WTC11 (cell line): ENCODE measurements at regions not wholly inside any gene's neighbourhood (a gene's known extent, or its start where the extent isn't known, plus 50 kb on each side); places are given as distances from the start of the nearest gene placed in this dataset.

Experiments used
- ATAC-seq: fragments of 200-7000 bp; cut with Tn5 transposase; 2 replicates; pipeline ENCODE4 v1.10.0; 2021; ENCODE audit warnings: mild to moderate bottlenecking, moderate library complexity
- CTCF ChIA-PET: fragments of 300-600 bp; sonication (Branson Sonifier 250); formaldehyde crosslinking; loops from one replicate; lab custom pipeline; 2021; ENCODE audit warnings: antibody characterized with exemption; lab: Charles Lee
- POLR2A ChIA-PET: fragments of 350-600 bp; sonication (Branson Sonifier 250); formaldehyde crosslinking; loops from one replicate; lab custom pipeline; 2021; ENCODE audit warnings: antibody characterized with exemption; lab: Charles Lee
- DNase-seq: peaks from one replicate; pipeline ENCODE4 v3.0.0; 2021; ENCODE audit warnings: low spot score
- H3K27ac Mint-ChIP-seq: 2 replicates; pipeline ENCODE4 v1.8.0; 2021; ENCODE audit warnings: mixed read lengths
- H3K27me3 Mint-ChIP-seq: 2 replicates; pipeline ENCODE4 v1.8.0; 2021; ENCODE audit warnings: low read depth, mild to moderate bottlenecking, moderate library complexity, mixed read lengths
- H3K36me3 Mint-ChIP-seq: 2 replicates; pipeline ENCODE4 v1.8.0; 2021; ENCODE audit warnings: mixed read lengths
- H3K4me1 Mint-ChIP-seq: 2 replicates; pipeline ENCODE4 v1.8.0; 2022; ENCODE audit warnings: mixed read lengths
- H3K4me3 Mint-ChIP-seq: 2 replicates; pipeline ENCODE4 v1.8.0; 2021; ENCODE audit warnings: mild to moderate bottlenecking, moderate library complexity, mixed read lengths
- H3K9me3 Mint-ChIP-seq: 2 replicates; pipeline ENCODE4 v1.8.0; 2021; ENCODE audit warnings: mixed read lengths
- AR ChIP-seq: fragments of 250-450 bp; sonication (Bioruptor Pico); IDR thresholded peaks from 2 replicates; pipeline ENCODE4 v1.9.0; 2021; ENCODE audit warnings: mild to moderate bottlenecking
- CBFB ChIP-seq: sonication (generic); formaldehyde crosslinking; IDR thresholded peaks from 2 replicates; pipeline ENCODE4 v1.8.1; 2022; ENCODE audit warnings: mild to moderate bottlenecking, low read depth, missing genetic modification reagents
- FOXJ3 ChIP-seq: sonication (generic); formaldehyde crosslinking; IDR thresholded peaks from 2 replicates; pipeline ENCODE4 v1.9.0; 2021; ENCODE audit warnings: missing genetic modification reagents, mild to moderate bottlenecking, borderline replicate concordance
- FOXP1 ChIP-seq: sonication (generic); formaldehyde crosslinking; IDR thresholded peaks from 2 replicates; pipeline ENCODE4 v1.8.0; 2022; ENCODE audit warnings: missing genetic modification reagents, mild to moderate bottlenecking, moderate library complexity, borderline replicate concordance
- NFE2L1 ChIP-seq: sonication (generic); formaldehyde crosslinking; IDR thresholded peaks from 2 replicates; pipeline ENCODE4 v1.8.1; 2023; ENCODE audit warnings: missing genetic modification reagents
- NFYB ChIP-seq: sonication (generic); formaldehyde crosslinking; conservative IDR thresholded peaks from 2 replicates; pipeline ENCODE4 v1.8.0; 2022; ENCODE audit warnings: low read depth, missing genetic modification reagents
- OVOL2 ChIP-seq: fragments of 250-450 bp; sonication (Bioruptor Pico); IDR thresholded peaks from 2 replicates; pipeline ENCODE4 v1.9.0; 2021; ENCODE audit warnings: mild to moderate bottlenecking, borderline replicate concordance
- PRRX2 ChIP-seq: fragments of 250-450 bp; sonication (Bioruptor Pico); IDR thresholded peaks from 2 replicates; pipeline ENCODE4 v1.8.0; 2021; ENCODE audit warnings: mild to moderate bottlenecking
- TCF7 ChIP-seq: sonication (generic); formaldehyde crosslinking; IDR thresholded peaks from 2 replicates; pipeline ENCODE4 v1.8.0; 2022; ENCODE audit warnings: mild to moderate bottlenecking, low read depth, missing genetic modification reagents, moderate library complexity
- TEAD4 ChIP-seq: sonication (generic); formaldehyde crosslinking; IDR thresholded peaks from 2 replicates; pipeline ENCODE4 v1.8.0; 2022; ENCODE audit warnings: mild to moderate bottlenecking, missing genetic modification reagents
- TP53 ChIP-seq: sonication (generic); formaldehyde crosslinking; IDR thresholded peaks from 2 replicates; pipeline ENCODE4 v1.8.1; 2023; ENCODE audit warnings: mild to moderate bottlenecking, missing genetic modification reagents
- ZNF317 ChIP-seq: sonication (generic); formaldehyde crosslinking; IDR thresholded peaks from 2 replicates; pipeline ENCODE4 v1.8.1; 2023; ENCODE audit warnings: low read depth, mild to moderate bottlenecking, moderate library complexity, missing genetic modification reagents, borderline replicate concordance
- ZNF396 ChIP-seq: fragments of 250-450 bp; sonication (Bioruptor Pico); IDR thresholded peaks from 2 replicates; pipeline ENCODE4 v1.8.0; 2021; ENCODE audit warnings: mild to moderate bottlenecking, moderate library complexity, borderline replicate concordance
- ZNF423 ChIP-seq: fragments of 250-450 bp; sonication (Bioruptor Pico); IDR thresholded peaks from 2 replicates; pipeline ENCODE4 v2.1.2; 2022; ENCODE audit warnings: mild to moderate bottlenecking, moderate library complexity
- ZNF512 ChIP-seq: sonication (generic); formaldehyde crosslinking; IDR thresholded peaks from 2 replicates; pipeline ENCODE4 v1.8.1; 2022; ENCODE audit warnings: missing genetic modification reagents, borderline replicate concordance
- TF ChIP-seq, protein P1 (sequence below): fragments of 250-450 bp; sonication (Bioruptor Pico); IDR thresholded peaks from 2 replicates; pipeline ENCODE4 v2.1.2; 2022; ENCODE audit warnings: mild to moderate bottlenecking, moderate library complexity
- TF ChIP-seq, protein P2 (sequence below): sonication (generic); formaldehyde crosslinking; IDR thresholded peaks from 2 replicates; pipeline ENCODE4 v1.8.0; 2023; ENCODE audit warnings: mild to moderate bottlenecking, missing genetic modification reagents
- TF ChIP-seq, protein P3 (sequence below): sonication (generic); formaldehyde crosslinking; IDR thresholded peaks from 2 replicates; pipeline ENCODE4 v1.8.0; 2023; ENCODE audit warnings: missing genetic modification reagents, mild to moderate bottlenecking, borderline replicate concordance

DNA sequence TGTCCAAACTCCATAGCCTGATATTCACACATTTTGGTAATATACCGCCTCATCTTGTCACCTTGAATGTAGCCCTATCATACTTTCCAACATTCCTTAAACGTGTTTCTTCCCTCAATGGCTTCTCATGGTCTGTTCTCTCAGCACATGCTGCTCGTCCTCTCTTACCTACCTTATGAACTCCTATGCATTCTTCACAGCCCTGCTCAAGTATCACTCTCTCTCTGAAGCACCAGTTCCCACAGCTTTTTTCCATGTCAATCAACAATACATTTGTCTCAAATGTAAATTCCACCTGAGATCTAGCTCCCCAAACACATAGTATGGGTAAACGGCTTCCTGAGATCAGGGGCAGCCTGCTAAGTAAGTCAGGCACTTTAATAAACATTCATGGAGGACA lies 85.2 kb upstream of the ZMIZ1 start:
- Mint-ChIP-seq H3K9me3 (no peaks in the 10 kb centered on the region), H3K4me1 (peaks cover 23% of the 10 kb centered on the region), H3K27me3 (peaks cover 11% of the 10 kb centered on the region), H3K4me3 (no peak overlapping the region), H3K36me3 (no peaks in the 10 kb centered on the region), H3K27ac (no peak overlapping the region)
- no peak for DNase-seq
- no peak for ATAC-seq
- CTCF ChIA-PET: interaction anchor here (2.1 kb wide), 1 partner anchor 9 kb away, joined by 7 read pairs; no protein-coding TSS in a partner anchor
- POLR2A ChIA-PET: no interaction called here
- no peak for TF ChIP-seq ZNF512 (CRISPR knock-in tag)
- no peak for TF ChIP-seq TEAD4 (CRISPR knock-in tag)
- TF ChIP-seq, protein P1, sequence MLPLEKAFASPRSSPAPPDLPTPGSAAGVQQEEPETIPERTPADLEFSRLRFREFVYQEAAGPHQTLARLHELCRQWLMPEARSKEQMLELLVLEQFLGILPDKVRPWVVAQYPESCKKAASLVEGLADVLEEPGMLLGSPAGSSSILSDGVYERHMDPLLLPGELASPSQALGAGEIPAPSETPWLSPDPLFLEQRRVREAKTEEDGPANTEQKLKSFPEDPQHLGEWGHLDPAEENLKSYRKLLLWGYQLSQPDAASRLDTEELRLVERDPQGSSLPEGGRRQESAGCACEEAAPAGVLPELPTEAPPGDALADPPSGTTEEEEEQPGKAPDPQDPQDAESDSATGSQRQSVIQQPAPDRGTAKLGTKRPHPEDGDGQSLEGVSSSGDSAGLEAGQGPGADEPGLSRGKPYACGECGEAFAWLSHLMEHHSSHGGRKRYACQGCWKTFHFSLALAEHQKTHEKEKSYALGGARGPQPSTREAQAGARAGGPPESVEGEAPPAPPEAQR (CRISPR knock-in tag): no peak
- TF ChIP-seq FOXP1 (CRISPR knock-in tag): no peak
- no peak for TF ChIP-seq FOXJ3
- TF ChIP-seq, all 79 proteins: peak for 0

GRCh38 chr10:78985973-78986818 lies 82.6 kb upstream of the ZMIZ1 start:
- H3K36me3 Mint-ChIP-seq: no peaks in the 10 kb centered on the region
- no peak for TF ChIP-seq NFE2L1 (CRISPR knock-in tag)
- no peak for TF ChIP-seq TCF7 (CRISPR knock-in tag)
- TF ChIP-seq ZNF423 (CRISPR knock-in tag): no peak
- H3K27me3 Mint-ChIP-seq: peaks cover 5% of the 10 kb centered on the region
- ChIA-PET POLR2A (no interaction called here), CTCF (interaction anchor here (0.9 kb wide), 1 partner anchor 11 kb away, joined by 3 read pairs; no protein-coding TSS in a partner anchor)
- no peak for ATAC-seq
- no peak overlapping the region for H3K4me3 Mint-ChIP-seq
- H3K9me3 Mint-ChIP-seq: no peaks in the 10 kb centered on the region
- H3K4me1 Mint-ChIP-seq: peaks cover 31% of the 10 kb centered on the region
- no peak for DNase-seq
- no peak overlapping the region for H3K27ac Mint-ChIP-seq

- DNase-seq: no peak
- TF ChIP-seq ZNF396 (CRISPR knock-in tag): no peak
- no peak for TF ChIP-seq TP53 (CRISPR knock-in tag)
- no peak for TF ChIP-seq CBFB (CRISPR knock-in tag)
- TF ChIP-seq, protein P2, sequence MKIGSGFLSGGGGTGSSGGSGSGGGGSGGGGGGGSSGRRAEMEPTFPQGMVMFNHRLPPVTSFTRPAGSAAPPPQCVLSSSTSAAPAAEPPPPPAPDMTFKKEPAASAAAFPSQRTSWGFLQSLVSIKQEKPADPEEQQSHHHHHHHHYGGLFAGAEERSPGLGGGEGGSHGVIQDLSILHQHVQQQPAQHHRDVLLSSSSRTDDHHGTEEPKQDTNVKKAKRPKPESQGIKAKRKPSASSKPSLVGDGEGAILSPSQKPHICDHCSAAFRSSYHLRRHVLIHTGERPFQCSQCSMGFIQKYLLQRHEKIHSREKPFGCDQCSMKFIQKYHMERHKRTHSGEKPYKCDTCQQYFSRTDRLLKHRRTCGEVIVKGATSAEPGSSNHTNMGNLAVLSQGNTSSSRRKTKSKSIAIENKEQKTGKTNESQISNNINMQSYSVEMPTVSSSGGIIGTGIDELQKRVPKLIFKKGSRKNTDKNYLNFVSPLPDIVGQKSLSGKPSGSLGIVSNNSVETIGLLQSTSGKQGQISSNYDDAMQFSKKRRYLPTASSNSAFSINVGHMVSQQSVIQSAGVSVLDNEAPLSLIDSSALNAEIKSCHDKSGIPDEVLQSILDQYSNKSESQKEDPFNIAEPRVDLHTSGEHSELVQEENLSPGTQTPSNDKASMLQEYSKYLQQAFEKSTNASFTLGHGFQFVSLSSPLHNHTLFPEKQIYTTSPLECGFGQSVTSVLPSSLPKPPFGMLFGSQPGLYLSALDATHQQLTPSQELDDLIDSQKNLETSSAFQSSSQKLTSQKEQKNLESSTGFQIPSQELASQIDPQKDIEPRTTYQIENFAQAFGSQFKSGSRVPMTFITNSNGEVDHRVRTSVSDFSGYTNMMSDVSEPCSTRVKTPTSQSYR (CRISPR knock-in tag): no peak
- TF ChIP-seq ZNF317 (CRISPR knock-in tag): no peak
- TF ChIP-seq AR (CRISPR knock-in tag): no peak
- no peak for TF ChIP-seq NFYB
- no peak for TF ChIP-seq OVOL2
- no peak for TF ChIP-seq PRRX2 (CRISPR knock-in tag)
- TF ChIP-seq, protein P3, sequence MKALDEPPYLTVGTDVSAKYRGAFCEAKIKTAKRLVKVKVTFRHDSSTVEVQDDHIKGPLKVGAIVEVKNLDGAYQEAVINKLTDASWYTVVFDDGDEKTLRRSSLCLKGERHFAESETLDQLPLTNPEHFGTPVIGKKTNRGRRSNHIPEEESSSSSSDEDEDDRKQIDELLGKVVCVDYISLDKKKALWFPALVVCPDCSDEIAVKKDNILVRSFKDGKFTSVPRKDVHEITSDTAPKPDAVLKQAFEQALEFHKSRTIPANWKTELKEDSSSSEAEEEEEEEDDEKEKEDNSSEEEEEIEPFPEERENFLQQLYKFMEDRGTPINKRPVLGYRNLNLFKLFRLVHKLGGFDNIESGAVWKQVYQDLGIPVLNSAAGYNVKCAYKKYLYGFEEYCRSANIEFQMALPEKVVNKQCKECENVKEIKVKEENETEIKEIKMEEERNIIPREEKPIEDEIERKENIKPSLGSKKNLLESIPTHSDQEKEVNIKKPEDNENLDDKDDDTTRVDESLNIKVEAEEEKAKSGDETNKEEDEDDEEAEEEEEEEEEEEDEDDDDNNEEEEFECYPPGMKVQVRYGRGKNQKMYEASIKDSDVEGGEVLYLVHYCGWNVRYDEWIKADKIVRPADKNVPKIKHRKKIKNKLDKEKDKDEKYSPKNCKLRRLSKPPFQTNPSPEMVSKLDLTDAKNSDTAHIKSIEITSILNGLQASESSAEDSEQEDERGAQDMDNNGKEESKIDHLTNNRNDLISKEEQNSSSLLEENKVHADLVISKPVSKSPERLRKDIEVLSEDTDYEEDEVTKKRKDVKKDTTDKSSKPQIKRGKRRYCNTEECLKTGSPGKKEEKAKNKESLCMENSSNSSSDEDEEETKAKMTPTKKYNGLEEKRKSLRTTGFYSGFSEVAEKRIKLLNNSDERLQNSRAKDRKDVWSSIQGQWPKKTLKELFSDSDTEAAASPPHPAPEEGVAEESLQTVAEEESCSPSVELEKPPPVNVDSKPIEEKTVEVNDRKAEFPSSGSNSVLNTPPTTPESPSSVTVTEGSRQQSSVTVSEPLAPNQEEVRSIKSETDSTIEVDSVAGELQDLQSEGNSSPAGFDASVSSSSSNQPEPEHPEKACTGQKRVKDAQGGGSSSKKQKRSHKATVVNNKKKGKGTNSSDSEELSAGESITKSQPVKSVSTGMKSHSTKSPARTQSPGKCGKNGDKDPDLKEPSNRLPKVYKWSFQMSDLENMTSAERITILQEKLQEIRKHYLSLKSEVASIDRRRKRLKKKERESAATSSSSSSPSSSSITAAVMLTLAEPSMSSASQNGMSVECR: no peak
Measured at GRCh38 chr10:78991187-78991586, 77.6 kb upstream of the ZMIZ1 start.

More at GRCh38 chr10:78991187-78991586, 77.6 kb upstream of the ZMIZ1 start:
- CTCF ChIA-PET: no interaction called here
- POLR2A ChIA-PET: no interaction called here
- ATAC-seq: no peak
- Mint-ChIP-seq H3K4me1 (peaks cover 35% of the 10 kb centered on the region), H3K27ac (no peak overlapping the region), H3K36me3 (no peaks in the 10 kb centered on the region), H3K27me3 (no peaks in the 10 kb centered on the region), H3K4me3 (no peak overlapping the region), H3K9me3 (no peaks in the 10 kb centered on the region)
